ENCODE measurements at regions not wholly inside any gene's neighbourhood (a gene's known extent, or its start where the extent isn't known, plus 50 kb on each side); places are given as distances from the start of the nearest gene placed in this dataset.

GRCh38 chr1:105830571-105831146 lies 1225.8 kb upstream of the PRMT6 start:
- no peak for ATAC-seq (ENCODE audit: low FRiP score in 2 of 2)
- H3K9me3 ChIP-seq = no peaks in the 10 kb centered on the region

GRCh38 chr1:105838071-105838470 lies 1218.4 kb upstream of the PRMT6 start:
- H3K27ac ChIP-seq = no peak overlapping the region
- ATAC-seq (ENCODE audit: low FRiP score in 2 of 2) (no peak), DNase-seq (no peak)
- H3K4me3 ChIP-seq = no peak overlapping the region
- no peaks in the 10 kb centered on the region for H3K36me3 ChIP-seq
- TF ChIP-seq EP300 (IDR thresholded peaks at IDR 0.05) (no peak), POLR2A (IDR thresholded peaks at IDR 0.05) (no peak), POLR2AphosphoS5 (IDR thresholded peaks at IDR 0.05) (no peak), CTCF (IDR thresholded peaks at IDR 0.05) (no peak)
- H3K27me3 ChIP-seq = no peaks in the 10 kb centered on the region
- no peaks in the 10 kb centered on the region for H3K4me1 ChIP-seq
- no peaks in the 10 kb centered on the region for H3K9me3 ChIP-seq

More at GRCh38 chr1:105830571-105831146, 1225.8 kb upstream of the PRMT6 start:
- TF ChIP-seq POLR2A (IDR thresholded peaks at IDR 0.05) (no peak), EP300 (IDR thresholded peaks at IDR 0.05) (no peak), CTCF (IDR thresholded peaks at IDR 0.05) (no peak), POLR2AphosphoS5 (IDR thresholded peaks at IDR 0.05) (no peak)
- 35 to 44% methylated on average over 3 of the region's 3 CpGs for WGBS, 2 donors
- Histone ChIP-seq H3K27me3 (no peaks in the 10 kb centered on the region), H3K4me1 (no peaks in the 10 kb centered on the region), H3K4me3 (no peak overlapping the region), H3K36me3 (no peaks in the 10 kb centered on the region), H3K27ac (no peak overlapping the region)
- DNase-seq = no peak

GRCh38 chr1:105865546-105865945 lies 1190.9 kb upstream of the PRMT6 start:
- DNase-seq (no peak), ATAC-seq (ENCODE audit: low FRiP score in 2 of 2) (no peak)
- Histone ChIP-seq H3K36me3 (no peaks in the 10 kb centered on the region), H3K27ac (no peak overlapping the region), H3K4me1 (no peaks in the 10 kb centered on the region), H3K4me3 (no peak overlapping the region), H3K9me3 (no peaks in the 10 kb centered on the region), H3K27me3 (no peaks in the 10 kb centered on the region)
- TF ChIP-seq CTCF (IDR thresholded peaks at IDR 0.05) (no peak), POLR2AphosphoS5 (IDR thresholded peaks at IDR 0.05) (no peak), POLR2A (IDR thresholded peaks at IDR 0.05) (no peak), EP300 (IDR thresholded peaks at IDR 0.05) (no peak)
- WGBS, 2 donors = 89 to 94% methylated on average over 2 of the region's 2 CpGs

- TF ChIP-seq POLR2AphosphoS5 (IDR thresholded peaks at IDR 0.05) (no peak), POLR2A (IDR thresholded peaks at IDR 0.05) (no peak), CTCF (IDR thresholded peaks at IDR 0.05) (no peak), EP300 (IDR thresholded peaks at IDR 0.05) (no peak)
- H3K27me3 ChIP-seq = no peaks in the 10 kb centered on the region
- no peaks in the 10 kb centered on the region for H3K36me3 ChIP-seq
- H3K9me3 ChIP-seq = peaks cover 0 to 4% (median 0%) of the 10 kb centered on the region in 4 donors
- no peak overlapping the region for H3K4me3 ChIP-seq
- no peak for ATAC-seq (ENCODE audit: low FRiP score in 2 of 2)
- DNase-seq = no peak
- 82 to 83% methylated on average over 1 of the region's 1 CpG for WGBS, 2 donors
- no peaks in the 10 kb centered on the region for H3K4me1 ChIP-seq
- H3K27ac ChIP-seq = no peak overlapping the region
Observed at GRCh38 chr1:105872817-105873216, 1183.7 kb upstream of the PRMT6 start.

GRCh38 chr1:105874621-105875020 lies 1181.9 kb upstream of the PRMT6 start:
- Histone ChIP-seq H3K4me1 (no peaks in the 10 kb centered on the region), H3K9me3 (peaks cover 0 to 4% (median 0%) of the 10 kb centered on the region in 4 donors), H3K36me3 (no peaks in the 10 kb centered on the region), H3K4me3 (no peak overlapping the region), H3K27me3 (no peaks in the 10 kb centered on the region), H3K27ac (no peak overlapping the region)
- DNase-seq (no peak), ATAC-seq (ENCODE audit: low FRiP score in 2 of 2) (no peak)
- no peak for TF ChIP-seq POLR2AphosphoS5 (IDR thresholded peaks at IDR 0.05)
- TF ChIP-seq EP300 (IDR thresholded peaks at IDR 0.05) = no peak
- TF ChIP-seq POLR2A (IDR thresholded peaks at IDR 0.05) = no peak
- no peak for TF ChIP-seq CTCF (IDR thresholded peaks at IDR 0.05)
